Neural progenitor cell (in vitro differentiated cells): ENCODE measurements at regions not wholly inside any gene's neighbourhood (a gene's known extent, or its start where the extent isn't known, plus 50 kb on each side); places are given as distances from the start of the nearest gene placed in this dataset.
A peak's percentile ranks its signal among the peaks of the same experiment; 100 is the strongest.
"Not testable (repeated sequence)": the region's sequence is repeated elsewhere in the genome, so short reads cannot be mapped to it uniquely, and the experiment has no call there.

ENCODE experiments used
- DNase-seq: peaks from one replicate; pipeline ENCODE4 v3.0.0-alpha.2; 2016; ENCODE audit warnings: low spot score
- H2AFZ ChIP-seq: fragments of 200-600 bp; sonication (generic); replicated peaks from 2 replicates; pipeline ENCODE4 v1.6.1; 2016; ENCODE audit warnings: antibody characterized with exemption
- H3F3A ChIP-seq: fragments of 200-600 bp; sonication (generic); 2 replicates; pipeline ENCODE4 v1.6.1; 2016; ENCODE audit warnings: antibody characterized with exemption, low read depth
- H3K27ac ChIP-seq: fragments of 200-600 bp; sonication (generic); 2 replicates; pipeline ENCODE4 v1.5.1; 2016; ENCODE audit warnings: mild to moderate bottlenecking
- H3K27me3 ChIP-seq: fragments of 200-600 bp; sonication (generic); 2 replicates; pipeline ENCODE4 v1.6.1; 2016; ENCODE audit warnings: mild to moderate bottlenecking, moderate library complexity
- H3K36me3 ChIP-seq: fragments of 200-600 bp; sonication (generic); 2 replicates; pipeline ENCODE4 v1.5.1; 2016
- H3K4me1 ChIP-seq: fragments of 200-600 bp; sonication (generic); 2 replicates; pipeline ENCODE4 v1.6.1; 2016; ENCODE audit warnings: mixed run types
- H3K4me2 ChIP-seq: fragments of 200-600 bp; sonication (generic); 2 replicates; pipeline ENCODE4 v1.6.1; 2016
- H3K4me3 ChIP-seq: fragments of 200-600 bp; sonication (generic); 2 replicates; pipeline ENCODE4 v1.5.1; 2016
- H3K79me2 ChIP-seq: fragments of 200-600 bp; sonication (generic); 2 replicates; pipeline ENCODE4 v1.6.1; 2016; ENCODE audit warnings: low read depth
- H3K9ac ChIP-seq: fragments of 200-600 bp; sonication (generic); 2 replicates; pipeline ENCODE4 v1.6.1; 2016
- H3K9me3 ChIP-seq: fragments of 200-600 bp; sonication (generic); 2 replicates; pipeline ENCODE4 v1.5.1; 2016; ENCODE audit warnings: low read depth
- H4K20me1 ChIP-seq: fragments of 200-600 bp; sonication (generic); 2 replicates; pipeline ENCODE4 v1.6.1; 2016; ENCODE audit warnings: low read depth
- H3K27ac Mint-ChIP-seq: 3 replicates; pipeline ENCODE4 v1.8.0; 2021; ENCODE audit warnings: mixed read lengths
- H3K27me3 Mint-ChIP-seq: 2 replicates; pipeline ENCODE4 v1.8.0; 2022; ENCODE audit warnings: low read depth, mild to moderate bottlenecking, inconsistent platforms, moderate library complexity, mixed read lengths; ENCODE audit not compliant: insufficient read depth
- H3K36me3 Mint-ChIP-seq: 3 replicates; pipeline ENCODE4 v1.8.0; 2021; ENCODE audit warnings: mixed read lengths
- H3K4me1 Mint-ChIP-seq: 3 replicates; pipeline ENCODE4 v1.8.0; 2021; ENCODE audit warnings: mixed read lengths
- H3K4me3 Mint-ChIP-seq: 3 replicates; pipeline ENCODE4 v1.8.0; 2021; ENCODE audit warnings: mild to moderate bottlenecking, moderate library complexity, mixed read lengths
- H3K9me3 Mint-ChIP-seq: 3 replicates; pipeline ENCODE4 v1.8.0; 2020; ENCODE audit warnings: mixed read lengths
- CTCF ChIP-seq: fragments of 200-600 bp; sonication (generic); IDR thresholded peaks from 2 replicates; pipeline ENCODE4 v1.5.1; 2017; ENCODE audit warnings: antibody characterized with exemption, mild to moderate bottlenecking
- EZH2 ChIP-seq: fragments of 200-600 bp; sonication (generic); IDR thresholded peaks from 2 replicates; pipeline ENCODE4 v1.6.1; 2017; ENCODE audit warnings: antibody characterized with exemption, mild to moderate bottlenecking, moderate library complexity
- EZH2phosphoT487 ChIP-seq: fragments of 200-600 bp; sonication (generic); IDR thresholded peaks from 2 replicates; pipeline ENCODE4 v1.6.1; 2017; ENCODE audit warnings: antibody characterized with exemption

- no peaks in the 10 kb centered on the region for H3K27me3 ChIP-seq
- peak overlapping the region; percentile 27 for H3K4me2 ChIP-seq
- no peaks in the 10 kb centered on the region for H3K36me3 ChIP-seq
- TF ChIP-seq CTCF, result no peak
- TF ChIP-seq EZH2phosphoT487, result no peak
- no peak for TF ChIP-seq EZH2
- peak overlapping the region; percentile 93 for H3K27ac Mint-ChIP-seq
- no peaks in the 10 kb centered on the region for H3K79me2 ChIP-seq
- no peaks in the 10 kb centered on the region for H3K36me3 Mint-ChIP-seq
- peak; percentile 77 for DNase-seq
- no peaks in the 10 kb centered on the region for H3K27me3 Mint-ChIP-seq
- peaks cover 37% of the 10 kb centered on the region for H3K4me1 Mint-ChIP-seq
- H3K4me1 ChIP-seq, result no peaks in the 10 kb centered on the region
- H3K9me3 ChIP-seq, result no peaks in the 10 kb centered on the region
- no peak overlapping the region for H3K27ac ChIP-seq
- H3K9me3 Mint-ChIP-seq, result no peaks in the 10 kb centered on the region
- no peaks in the 10 kb centered on the region for H3F3A ChIP-seq
- H3K9ac ChIP-seq, result no peak overlapping the region
- H2AFZ ChIP-seq, result no peak overlapping the region
- no peak overlapping the region for H3K4me3 ChIP-seq
- peak overlapping the region; percentile 25 for H3K4me3 Mint-ChIP-seq
- no peaks in the 10 kb centered on the region for H4K20me1 ChIP-seq
Observed at GRCh38 chr3:118641608-118642007, 393.0 kb downstream of the IGSF11 start.

GRCh38 chr3:118671192-118671591, 363.5 kb downstream of the IGSF11 start:
- peaks cover 4% of the 10 kb centered on the region for H3K4me1 Mint-ChIP-seq
- Histone ChIP-seq H3K4me2 (no peak overlapping the region), H3K4me1 (no peaks in the 10 kb centered on the region), H3K4me3 (no peak overlapping the region), H3K9me3 (no peaks in the 10 kb centered on the region), H3K36me3 (no peaks in the 10 kb centered on the region), H3K27me3 (no peaks in the 10 kb centered on the region), H3F3A (no peaks in the 10 kb centered on the region), H3K27ac (no peak overlapping the region), H4K20me1 (no peaks in the 10 kb centered on the region), H3K79me2 (no peaks in the 10 kb centered on the region), H3K9ac (no peak overlapping the region), H2AFZ (no peak overlapping the region)
- DNase-seq, result no peak
- no peak for TF ChIP-seq EZH2
- peak; percentile 21 for TF ChIP-seq CTCF
- no peak for TF ChIP-seq EZH2phosphoT487
- H3K4me3 Mint-ChIP-seq, result no peak overlapping the region
- H3K27me3 Mint-ChIP-seq, result no peaks in the 10 kb centered on the region
- no peaks in the 10 kb centered on the region for H3K9me3 Mint-ChIP-seq
- H3K36me3 Mint-ChIP-seq, result no peaks in the 10 kb centered on the region
- H3K27ac Mint-ChIP-seq, result peak overlapping the region; percentile 5

- no peak overlapping the region for H2AFZ ChIP-seq
- no peak overlapping the region for H3K4me3 Mint-ChIP-seq
- no peaks in the 10 kb centered on the region for H3K79me2 ChIP-seq
- H3K27me3 Mint-ChIP-seq, result no peaks in the 10 kb centered on the region
- H3K27me3 ChIP-seq, result no peaks in the 10 kb centered on the region
- DNase-seq, result no peak
- no peaks in the 10 kb centered on the region for H3K36me3 ChIP-seq
- no peaks in the 10 kb centered on the region for H3K9me3 ChIP-seq
- H3K27ac ChIP-seq, result no peak overlapping the region
- no peaks in the 10 kb centered on the region for H3F3A ChIP-seq
- peaks cover 7% of the 10 kb centered on the region for H3K4me1 Mint-ChIP-seq
- H3K4me2 ChIP-seq, result no peak overlapping the region
- TF ChIP-seq EZH2phosphoT487, result no peak
- TF ChIP-seq CTCF, result no peak
- no peak for TF ChIP-seq EZH2
- no peak overlapping the region for H3K27ac Mint-ChIP-seq
- H4K20me1 ChIP-seq, result no peaks in the 10 kb centered on the region
- no peaks in the 10 kb centered on the region for H3K36me3 Mint-ChIP-seq
- no peak overlapping the region for H3K4me3 ChIP-seq
- H3K4me1 ChIP-seq, result no peaks in the 10 kb centered on the region
- H3K9me3 Mint-ChIP-seq, result peaks cover 2% of the 10 kb centered on the region
- H3K9ac ChIP-seq, result no peak overlapping the region
Observed at GRCh38 chr3:118675305-118675704, 359.3 kb downstream of the IGSF11 start.

- not testable (repeated sequence) for H3K36me3 ChIP-seq, H3F3A ChIP-seq, H3K4me2 ChIP-seq, H3K9me3 Mint-ChIP-seq, H3K4me3 Mint-ChIP-seq, H3K36me3 Mint-ChIP-seq, H3K79me2 ChIP-seq, H3K27me3 Mint-ChIP-seq, DNase-seq, H3K27me3 ChIP-seq, H3K4me3 ChIP-seq, H3K9ac ChIP-seq, H3K27ac Mint-ChIP-seq, H3K9me3 ChIP-seq, H3K27ac ChIP-seq, H2AFZ ChIP-seq, H4K20me1 ChIP-seq, H3K4me1 Mint-ChIP-seq, H3K4me1 ChIP-seq
Observed at GRCh38 chr3:118678663-118679062, 356.0 kb downstream of the IGSF11 start.
